ENCODE measurements at regions not wholly inside any gene's neighbourhood (a gene's known extent, or its start where the extent isn't known, plus 50 kb on each side); places are given as distances from the start of the nearest gene placed in this dataset.

DNA sequence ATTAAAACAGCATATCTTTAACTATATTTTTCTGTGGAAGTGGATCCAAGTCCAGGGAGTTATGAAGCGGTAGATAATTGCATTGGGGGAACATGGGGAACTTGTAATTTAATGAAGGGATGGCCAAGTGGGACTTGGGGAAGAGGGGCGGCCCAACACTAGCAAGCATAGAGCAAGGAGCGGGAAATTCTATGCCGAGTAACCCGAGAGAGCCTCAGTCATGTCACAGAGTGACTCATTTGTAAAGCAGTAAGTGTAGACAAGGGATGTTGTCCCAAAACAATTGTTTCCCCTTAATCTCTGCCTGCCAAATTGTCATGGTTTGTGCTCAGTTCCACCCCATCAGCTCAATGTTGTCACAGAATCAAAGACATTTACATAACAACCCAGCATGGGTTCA, 620.1 kb downstream of the AJAP1 start (continued):
- TF ChIP-seq E2F8 (IDR thresholded peaks at IDR 0.05; ENCODE audit: low read depth, partially characterized antibody): no peak
- no peak for TF ChIP-seq RUNX3 (IDR thresholded peaks at IDR 0.05; ENCODE audit: low read length)
- no peak for TF ChIP-seq RELB (IDR thresholded peaks at IDR 0.05; ENCODE audit: low read depth)

DNA sequence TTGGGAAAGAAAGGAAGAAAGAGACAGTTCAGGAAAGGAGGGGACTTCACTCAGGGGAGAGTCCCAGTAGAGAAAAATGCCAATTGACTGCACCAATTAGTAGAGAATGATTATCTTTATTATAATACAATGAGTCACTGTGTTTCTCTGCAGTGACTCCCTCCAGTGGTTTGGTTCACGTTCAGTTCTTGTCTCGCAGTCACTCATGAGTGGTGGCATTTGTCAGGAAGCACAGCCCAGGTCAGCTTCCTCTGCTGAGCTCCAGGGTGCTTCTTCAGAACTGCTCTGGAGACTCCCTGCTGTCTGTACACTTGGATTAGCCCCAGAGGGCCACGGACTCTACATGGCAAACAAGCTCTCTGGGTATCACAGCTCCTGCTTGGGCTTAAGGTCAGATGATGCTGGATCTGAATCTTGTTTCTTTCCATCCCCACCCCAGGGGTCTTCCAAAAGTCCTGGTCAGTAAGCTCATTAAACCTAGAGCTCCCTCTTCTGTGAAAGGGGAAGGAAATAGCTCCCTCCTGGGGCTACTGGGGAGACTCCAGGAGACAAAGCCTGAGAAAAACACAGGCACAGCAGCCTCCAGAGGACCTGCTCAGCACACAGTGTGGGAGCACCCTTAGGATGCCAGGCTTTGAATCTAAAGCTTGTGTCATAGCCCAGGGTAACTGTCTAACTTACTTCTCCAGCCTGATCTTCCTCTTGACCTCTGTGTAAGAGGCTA, 619.0 kb downstream of the AJAP1 start:
- CTCF ChIA-PET: no interaction called here
- H3K36me3 ChIP-seq (ENCODE audit: control insufficient read depth in 2 of 2, insufficient read depth in 2 of 2, low read length in 1 of 2): no peaks in the 10 kb centered on the region
- no peaks in the 10 kb centered on the region for H3K9me3 ChIP-seq (replicated peaks; ENCODE audit: control insufficient read depth, insufficient read depth, low read length)
- FAIRE-seq (no peak), ATAC-seq (no peak), DNase-seq (ENCODE audit: low read depth, low spot score) (no peak)
- H3K27ac ChIP-seq (ENCODE audit: control insufficient read depth, insufficient read depth): no peak overlapping the region
- in situ Hi-C loops (cut with MboI) (no loop called here), intact Hi-C loops (cut with micrococcal nuclease; ENCODE audit: unreplicated experiment) (no loop called here)
- WGBS (ENCODE audit: insufficient coverage, insufficient replicate concordance, low lambda C conversion rate, missing lambda C conversion rate): 17% methylated on average over 3 of the region's 3 CpGs
- SMC1A ChIA-PET (ENCODE audit: uncharacterized antibody, unreplicated experiment): no interaction called here
- H3K4me1 ChIP-seq (ENCODE audit: control insufficient read depth, insufficient read depth, low read length): no peaks in the 10 kb centered on the region
- no peaks in the 10 kb centered on the region for H3K79me2 ChIP-seq (ENCODE audit: control insufficient read depth, insufficient read depth, low read length)
- RAD21 ChIA-PET (ENCODE audit: unreplicated experiment): no interaction called here
- no TSS peak for BruUV-seq (replicated peaks)
- no peak overlapping the region for H3K4me3 ChIP-seq
- no peak overlapping the region for H3K9ac ChIP-seq (ENCODE audit: control insufficient read depth, insufficient read depth, low read length)
- H2AFZ ChIP-seq (ENCODE audit: control insufficient read depth, low read depth, low read length): no peak overlapping the region
- H3K27me3 ChIP-seq (replicated peaks in 1 of 2; ENCODE audit: control insufficient read depth in 2 of 2, insufficient read depth in 2 of 2, low read length in 1 of 2): no peaks in the 10 kb centered on the region
- no peaks in the 10 kb centered on the region for H4K20me1 ChIP-seq (ENCODE audit: control insufficient read depth, insufficient read depth)
- POLR2A ChIA-PET: no interaction called here
- TF ChIP-seq, protein P1, sequence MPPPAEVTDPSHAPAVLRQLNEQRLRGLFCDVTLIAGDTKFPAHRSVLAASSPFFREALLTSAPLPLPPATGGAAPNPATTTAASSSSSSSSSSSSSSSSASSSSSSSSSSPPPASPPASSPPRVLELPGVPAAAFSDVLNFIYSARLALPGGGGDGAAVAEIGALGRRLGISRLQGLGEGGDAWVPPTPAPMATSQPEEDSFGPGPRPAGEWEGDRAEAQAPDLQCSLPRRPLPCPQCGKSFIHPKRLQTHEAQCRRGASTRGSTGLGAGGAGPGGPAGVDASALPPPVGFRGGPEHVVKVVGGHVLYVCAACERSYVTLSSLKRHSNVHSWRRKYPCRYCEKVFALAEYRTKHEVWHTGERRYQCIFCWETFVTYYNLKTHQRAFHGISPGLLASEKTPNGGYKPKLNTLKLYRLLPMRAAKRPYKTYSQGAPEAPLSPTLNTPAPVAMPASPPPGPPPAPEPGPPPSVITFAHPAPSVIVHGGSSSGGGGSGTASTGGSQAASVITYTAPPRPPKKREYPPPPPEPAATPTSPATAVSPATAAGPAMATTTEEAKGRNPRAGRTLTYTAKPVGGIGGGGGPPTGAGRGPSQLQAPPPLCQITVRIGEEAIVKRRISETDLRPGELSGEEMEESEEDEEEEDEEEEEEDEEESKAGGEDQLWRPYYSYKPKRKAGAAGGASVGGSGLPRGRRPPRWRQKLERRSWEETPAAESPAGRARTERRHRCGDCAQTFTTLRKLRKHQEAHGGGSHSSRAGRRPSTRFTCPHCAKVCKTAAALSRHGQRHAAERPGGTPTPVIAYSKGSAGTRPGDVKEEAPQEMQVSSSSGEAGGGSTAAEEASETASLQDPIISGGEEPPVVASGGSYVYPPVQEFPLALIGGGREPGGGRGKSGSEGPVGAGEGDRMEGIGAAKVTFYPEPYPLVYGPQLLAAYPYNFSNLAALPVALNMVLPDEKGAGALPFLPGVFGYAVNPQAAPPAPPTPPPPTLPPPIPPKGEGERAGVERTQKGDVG (CRISPR knock-in tag; IDR thresholded peaks at IDR 0.05): no peak
- TF ChIP-seq GATAD2B (conservative IDR thresholded peaks at IDR 0.05; ENCODE audit: low read depth) (no peak), RAD51 (IDR thresholded peaks at IDR 0.05) (no peak), SKIL (IDR thresholded peaks at IDR 0.05; ENCODE audit: low read depth, poor library complexity, severe bottlenecking) (no peak), JUND (IDR thresholded peaks at IDR 0.05; ENCODE audit: low read depth, low read length) (no peak)
- no peak overlapping the region for H3K4me2 ChIP-seq (ENCODE audit: control insufficient read depth, insufficient read depth)
